HUES64 (cell line): ENCODE measurements at regions not wholly inside any gene's neighbourhood (a gene's known extent, or its start where the extent isn't known, plus 50 kb on each side); places are given as distances from the start of the nearest gene placed in this dataset.

Source experiments
- H3K27ac ChIP-seq: 2 replicates; pipeline ENCODE4 v1.7.0; 2013; ENCODE audit warnings: low read depth, low read length, inconsistent platforms
- H3K27me3 ChIP-seq: 2 replicates; pipeline ENCODE4 v1.6.1; 2013; ENCODE audit warnings: mild to moderate bottlenecking, low read length; ENCODE audit not compliant: insufficient read depth
- H3K36me3 ChIP-seq: 2 replicates; pipeline ENCODE4 v1.6.1; 2013; ENCODE audit warnings: mild to moderate bottlenecking, low read length; ENCODE audit not compliant: insufficient read depth
- H3K4me1 ChIP-seq: 2 replicates; pipeline ENCODE4 v1.6.1; 2013; ENCODE audit warnings: mild to moderate bottlenecking, low read length, moderate library complexity; ENCODE audit not compliant: insufficient read depth
- H3K4me3 ChIP-seq: 2 replicates; pipeline ENCODE4 v1.5.1; 2013; ENCODE audit warnings: mild to moderate bottlenecking, low read length, moderate library complexity
- H3K9ac ChIP-seq: 2 replicates; pipeline ENCODE4 v1.6.1; 2013; ENCODE audit warnings: mild to moderate bottlenecking, low read depth, low read length
- H3K9me3 ChIP-seq: 2 replicates; pipeline ENCODE4 v1.6.1; 2013; ENCODE audit warnings: low read depth, low read length; ENCODE audit not compliant: insufficient read depth
- WGBS: fragments of 150-250, 120-280 bp; methylation state at CpG from one replicate; pipeline ENCODE4 v1.1.7; 2013; ENCODE audit warnings: missing lambda C conversion rate; 5-methylcytosine and 5-hydroxymethylcytosine counted together

DNA sequence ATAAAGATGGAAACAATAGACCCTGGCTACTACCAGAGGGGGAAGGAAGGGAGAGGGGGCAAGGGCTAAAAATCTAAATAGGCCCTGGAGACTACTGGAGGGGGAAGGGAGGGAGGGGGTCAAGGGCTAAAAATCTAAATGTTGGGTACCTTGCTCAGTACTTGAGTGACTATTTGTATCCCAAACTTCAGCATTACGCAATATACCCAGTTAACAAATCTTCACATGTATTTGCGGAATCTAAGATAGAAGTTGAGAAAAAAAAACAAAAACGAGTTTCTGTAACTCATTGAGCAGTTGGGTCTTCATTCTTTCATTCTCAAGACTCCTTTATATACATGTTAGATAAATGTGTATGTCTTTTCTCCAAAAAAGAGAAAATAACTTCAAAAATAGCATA lies 537.4 kb downstream of the TAF11L14 start:
- Histone ChIP-seq H3K36me3 (no peaks in the 10 kb centered on the region), H3K27me3 (no peaks in the 10 kb centered on the region), H3K9me3 (peaks cover 17% of the 10 kb centered on the region), H3K4me1 (no peaks in the 10 kb centered on the region), H3K9ac (no peak overlapping the region), H3K27ac (no peak overlapping the region), H3K4me3 (no peak overlapping the region)
- WGBS: 93% methylated on average over 3 of the region's 3 CpGs

DNA sequence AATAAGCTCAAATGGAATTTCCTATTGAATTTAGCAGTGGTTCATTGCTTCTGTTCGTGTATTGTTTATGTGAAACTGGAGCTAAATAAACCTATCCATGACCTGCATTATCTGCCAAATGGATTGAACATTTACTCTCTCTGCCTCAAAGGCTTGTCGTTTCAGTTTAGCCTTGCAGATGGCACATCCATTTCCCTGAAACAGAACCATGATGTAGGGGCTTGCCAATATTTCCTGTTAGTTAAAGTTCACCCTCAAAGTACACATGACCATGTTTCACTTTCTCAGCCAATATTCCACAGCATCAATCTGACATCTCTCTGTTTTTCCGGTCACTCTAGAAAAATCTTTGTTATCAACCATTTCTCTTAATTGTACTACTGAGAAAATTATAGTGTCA lies 545.3 kb downstream of the TAF11L14 start:
- H3K4me3 ChIP-seq: no peak overlapping the region
- H3K36me3 ChIP-seq: no peaks in the 10 kb centered on the region
- no peaks in the 10 kb centered on the region for H3K4me1 ChIP-seq
- H3K27me3 ChIP-seq: no peaks in the 10 kb centered on the region
- H3K9me3 ChIP-seq: no peaks in the 10 kb centered on the region
- no peak overlapping the region for H3K9ac ChIP-seq
- 93% methylated on average over 3 of the region's 3 CpGs for WGBS
- no peak overlapping the region for H3K27ac ChIP-seq

DNA sequence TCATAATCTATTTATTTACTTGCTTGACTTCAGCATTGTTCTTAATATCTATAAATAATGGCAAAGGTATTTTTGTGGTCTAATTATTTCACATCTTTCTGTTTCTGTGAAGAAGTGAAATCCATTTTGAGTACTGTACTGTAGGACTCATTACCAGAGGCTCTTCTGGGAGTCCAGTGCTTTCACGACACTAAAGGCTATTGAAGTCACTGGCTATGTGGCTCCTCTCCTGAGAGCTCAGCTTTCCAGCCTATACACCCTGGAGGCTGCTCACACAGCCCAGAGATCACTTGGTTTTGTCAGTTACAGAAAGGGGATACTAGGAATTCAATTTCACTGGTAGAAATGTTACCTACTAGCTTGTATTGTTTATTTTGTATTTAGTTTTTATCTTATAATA lies 547.3 kb downstream of the TAF11L14 start:
- 0 out of 2 replicates have a peak, but pooled peaks cover 3% of the 10 kb centered on the region for H3K9me3 ChIP-seq
- H3K9ac ChIP-seq: no peak overlapping the region
- H3K27me3 ChIP-seq: no peaks in the 10 kb centered on the region
- no peaks in the 10 kb centered on the region for H3K4me1 ChIP-seq
- no peak overlapping the region for H3K27ac ChIP-seq
- H3K4me3 ChIP-seq: no peak overlapping the region
- no peaks in the 10 kb centered on the region for H3K36me3 ChIP-seq
- 77% methylated on average over 1 of the region's 1 CpG for WGBS

DNA sequence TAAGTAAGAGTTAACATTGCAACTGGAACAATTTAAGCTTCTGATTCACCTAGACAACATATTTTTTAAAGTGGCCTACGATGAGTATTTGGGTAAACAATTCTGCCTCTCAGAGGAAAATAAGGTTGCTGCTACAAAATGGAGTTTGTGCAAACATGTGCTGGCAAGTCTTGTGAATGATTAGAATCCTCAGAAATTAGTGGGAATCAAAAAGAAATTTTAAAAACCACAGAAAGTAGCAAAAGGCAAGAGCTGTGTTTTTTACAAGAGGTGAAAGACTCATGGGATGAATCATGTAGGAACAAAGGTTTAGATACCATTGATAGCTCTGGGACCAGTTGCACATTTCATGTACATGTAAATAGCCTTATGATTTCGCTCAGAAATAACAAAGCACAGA lies 561.6 kb downstream of the TAF11L14 start:
- Histone ChIP-seq H3K4me3 (no peak overlapping the region), H3K27ac (no peak overlapping the region), H3K36me3 (no peaks in the 10 kb centered on the region), H3K9me3 (peaks cover 21% of the 10 kb centered on the region), H3K9ac (no peak overlapping the region), H3K27me3 (no peaks in the 10 kb centered on the region), H3K4me1 (no peaks in the 10 kb centered on the region; the same call in 1 of the 2 replicates)
- 94% methylated on average over 2 of the region's 2 CpGs for WGBS

DNA sequence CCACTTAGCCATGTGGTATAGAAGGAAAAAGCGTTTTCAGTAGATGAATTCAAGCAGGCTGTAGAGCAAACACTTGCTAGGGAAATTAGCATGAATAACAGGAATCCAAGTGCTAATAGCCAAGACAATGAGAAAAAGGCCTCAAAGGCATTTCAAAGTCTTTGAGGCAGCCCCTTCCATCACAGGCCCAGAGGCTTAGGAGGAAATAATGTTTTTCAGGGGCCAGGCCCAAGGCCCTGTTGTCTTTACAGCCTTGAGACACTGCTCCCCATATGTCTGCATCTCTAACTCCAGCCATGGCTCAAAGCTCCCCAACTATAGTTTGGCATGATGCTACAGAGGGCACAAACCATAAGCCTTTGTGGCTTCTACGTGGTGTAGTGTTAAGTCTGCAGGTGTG lies 563.5 kb downstream of the TAF11L14 start:
- no peaks in the 10 kb centered on the region; the same call in 1 of the 2 replicates for H3K4me1 ChIP-seq
- H3K27me3 ChIP-seq: no peaks in the 10 kb centered on the region
- no peak overlapping the region for H3K27ac ChIP-seq
- H3K4me3 ChIP-seq: no peak overlapping the region
- WGBS: 83% methylated on average over 2 of the region's 2 CpGs
- H3K36me3 ChIP-seq: no peaks in the 10 kb centered on the region
- H3K9me3 ChIP-seq: peaks cover 21% of the 10 kb centered on the region
- no peak overlapping the region for H3K9ac ChIP-seq

DNA sequence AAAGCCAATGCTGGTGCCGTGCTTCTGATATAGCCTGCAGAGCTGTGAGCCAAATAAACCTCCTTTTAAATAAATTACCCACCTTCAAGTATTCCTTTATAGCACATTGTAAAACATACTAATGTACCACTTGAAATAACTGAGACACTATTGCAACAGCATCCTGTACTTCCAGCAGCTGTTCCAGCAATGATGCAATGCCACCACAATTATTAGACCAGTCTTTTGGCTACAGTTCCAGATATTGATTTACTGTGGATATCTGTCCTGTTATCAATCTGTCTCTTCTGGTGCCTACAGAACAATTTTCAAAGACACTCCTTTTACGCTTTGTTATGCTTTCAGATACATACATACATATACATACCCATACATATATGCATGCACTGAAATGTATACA lies 567.9 kb downstream of the TAF11L14 start:
- Histone ChIP-seq H3K4me3 (no peak overlapping the region), H3K4me1 (no peaks in the 10 kb centered on the region; the same call in 1 of the 2 replicates), H3K27me3 (no peaks in the 10 kb centered on the region), H3K27ac (no peak overlapping the region), H3K36me3 (no peaks in the 10 kb centered on the region), H3K9me3 (peaks cover 15% of the 10 kb centered on the region), H3K9ac (no peak overlapping the region)
- WGBS: 99% methylated on average over 2 of the region's 2 CpGs

DNA sequence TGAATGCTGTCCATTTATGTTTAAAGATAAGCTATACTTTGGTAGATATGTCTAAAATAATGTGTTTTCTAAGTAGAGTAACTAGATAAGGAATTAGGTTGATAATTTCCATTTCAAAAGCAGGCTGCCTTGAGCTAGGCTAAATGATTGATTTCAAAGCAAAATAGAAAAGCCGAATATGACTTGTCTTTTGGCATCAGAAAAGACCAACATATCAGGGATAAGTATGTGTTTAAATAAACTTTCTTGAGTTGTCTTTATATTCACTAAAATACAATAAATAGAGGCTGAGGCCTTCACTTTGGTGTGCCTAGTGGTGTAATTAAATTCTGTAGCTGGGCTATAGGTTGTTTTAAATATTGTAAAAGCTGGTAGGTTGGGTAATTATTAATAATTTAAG lies 569.0 kb downstream of the TAF11L14 start:
- Histone ChIP-seq H3K27ac (no peak overlapping the region), H3K9ac (no peak overlapping the region), H3K36me3 (no peaks in the 10 kb centered on the region), H3K27me3 (no peaks in the 10 kb centered on the region), H3K9me3 (peaks cover 4% of the 10 kb centered on the region; the same call in 1 of the 2 replicates), H3K4me1 (no peaks in the 10 kb centered on the region; the same call in 1 of the 2 replicates), H3K4me3 (no peak overlapping the region)
- 92% methylated on average over 1 of the region's 1 CpG for WGBS

DNA sequence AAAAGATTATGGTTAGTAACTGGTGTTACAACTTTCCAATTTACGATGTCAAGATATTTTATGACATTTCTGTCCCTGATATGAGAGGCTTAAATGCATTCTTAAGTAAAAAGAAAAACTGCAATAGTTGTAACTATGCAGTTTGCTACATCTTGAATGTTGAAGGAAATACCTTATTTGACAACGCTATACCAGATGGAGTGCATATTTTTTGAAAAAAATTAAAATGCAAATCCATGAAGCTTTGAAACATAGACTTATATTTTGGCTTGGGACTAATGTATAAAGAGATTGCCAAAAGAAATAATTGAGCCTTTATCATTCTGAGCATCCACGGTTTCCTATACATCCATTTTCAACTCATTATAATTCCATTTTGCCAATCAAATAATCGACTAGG lies 579.4 kb downstream of the TAF11L14 start:
- H3K27me3 ChIP-seq: no peaks in the 10 kb centered on the region
- no peaks in the 10 kb centered on the region for H3K4me1 ChIP-seq
- H3K9me3 ChIP-seq: no peaks in the 10 kb centered on the region
- H3K9ac ChIP-seq: no peak overlapping the region
- WGBS: 93% methylated on average over 4 of the region's 4 CpGs
- no peak overlapping the region for H3K4me3 ChIP-seq
- H3K36me3 ChIP-seq: no peaks in the 10 kb centered on the region
- H3K27ac ChIP-seq: no peak overlapping the region

DNA sequence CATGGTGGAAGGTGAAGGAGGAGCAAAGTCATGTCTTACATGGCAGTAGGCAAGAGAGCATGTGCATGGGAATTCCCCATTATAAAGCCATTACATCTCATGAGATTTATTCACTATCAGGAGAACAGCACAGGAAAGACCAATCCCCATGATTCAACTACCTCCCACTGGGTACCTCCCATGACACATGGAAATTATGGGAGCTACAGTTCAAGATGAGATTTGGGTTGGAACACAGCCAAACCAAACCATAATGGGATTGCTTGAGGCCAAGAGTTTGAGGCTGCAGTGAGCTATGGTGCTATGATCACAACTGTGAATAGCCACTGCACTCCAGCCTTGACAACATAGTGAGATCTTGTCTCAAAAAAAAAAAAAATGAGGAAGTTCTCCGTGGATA lies 581.8 kb downstream of the TAF11L14 start:
- H3K9ac ChIP-seq: no peak overlapping the region
- no peak overlapping the region for H3K4me3 ChIP-seq
- no peak overlapping the region for H3K27ac ChIP-seq
- WGBS: 78% methylated on average over 1 of the region's 1 CpG
- no peaks in the 10 kb centered on the region for H3K27me3 ChIP-seq
- no peaks in the 10 kb centered on the region for H3K4me1 ChIP-seq
- H3K36me3 ChIP-seq: no peaks in the 10 kb centered on the region
- H3K9me3 ChIP-seq: no peaks in the 10 kb centered on the region; the same call in 1 of the 2 replicates

DNA sequence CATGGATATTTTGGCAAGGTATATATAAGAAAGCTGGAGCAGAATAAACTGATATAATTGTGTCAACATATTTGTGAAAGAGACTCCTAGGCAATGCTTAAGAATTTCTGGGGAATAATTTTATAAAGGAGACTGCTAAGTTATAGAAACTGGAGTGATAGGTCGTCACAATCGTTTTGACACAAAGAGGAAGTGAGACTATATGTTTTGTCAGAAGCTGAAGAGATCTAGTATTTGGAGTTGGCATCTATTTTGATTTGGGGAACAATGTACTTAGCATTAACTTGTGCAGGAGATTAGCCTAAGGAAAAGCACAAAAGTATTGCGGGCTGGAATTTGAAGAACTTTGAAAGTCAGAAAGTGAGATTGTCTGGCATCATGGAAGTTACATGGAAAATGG lies 582.5 kb downstream of the TAF11L14 start:
- Histone ChIP-seq H3K27me3 (no peaks in the 10 kb centered on the region), H3K4me3 (no peak overlapping the region), H3K36me3 (no peaks in the 10 kb centered on the region), H3K4me1 (no peaks in the 10 kb centered on the region), H3K9me3 (no peaks in the 10 kb centered on the region; the same call in 1 of the 2 replicates), H3K27ac (no peak overlapping the region), H3K9ac (no peak overlapping the region)
- 92% methylated on average over 3 of the region's 3 CpGs for WGBS

DNA sequence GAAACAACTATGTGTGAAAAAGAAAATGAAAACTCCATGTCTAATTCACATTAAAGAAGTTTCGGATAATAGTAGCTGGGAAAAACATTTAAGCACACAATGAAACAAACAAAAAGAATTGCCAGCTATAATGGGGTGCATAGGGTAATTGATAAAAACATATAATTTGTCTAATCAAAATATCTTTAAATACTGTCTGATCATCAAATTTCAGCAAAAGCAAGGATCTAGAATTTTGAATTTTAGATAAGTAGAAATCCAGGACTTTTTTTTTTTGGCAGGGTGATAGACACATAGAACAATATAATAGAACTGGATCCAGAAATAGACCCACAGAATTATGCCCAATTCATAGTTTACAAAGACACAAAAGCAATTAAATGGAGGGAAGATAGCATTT lies 585.0 kb downstream of the TAF11L14 start:
- Histone ChIP-seq H3K27me3 (no peaks in the 10 kb centered on the region), H3K9ac (no peak overlapping the region), H3K27ac (no peak overlapping the region), H3K9me3 (no peaks in the 10 kb centered on the region; the same call in 1 of the 2 replicates), H3K4me3 (no peak overlapping the region), H3K4me1 (no peaks in the 10 kb centered on the region), H3K36me3 (no peaks in the 10 kb centered on the region)
- no CpG with 5 or more reads among the region's 1 CpG for WGBS

DNA sequence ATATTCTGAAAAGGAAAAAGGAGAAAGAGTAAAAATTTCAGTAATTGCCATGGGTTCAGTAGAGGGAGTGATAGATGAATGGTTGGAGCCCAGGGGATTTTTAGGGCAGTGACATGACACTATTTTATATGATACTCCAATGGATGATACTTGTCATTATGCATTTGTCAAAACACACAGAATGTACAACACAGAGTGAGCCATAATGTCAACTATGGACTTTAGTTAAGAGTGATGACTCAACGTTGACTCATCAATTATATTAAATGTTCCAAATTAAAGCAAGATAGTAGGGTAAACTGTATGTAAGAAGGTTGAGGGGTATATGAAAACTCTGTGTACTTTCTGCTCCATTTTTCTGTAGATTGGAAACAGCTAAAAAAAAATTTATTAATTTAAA lies 586.4 kb downstream of the TAF11L14 start:
- Histone ChIP-seq H3K9ac (no peak overlapping the region), H3K4me1 (no peaks in the 10 kb centered on the region), H3K9me3 (no peaks in the 10 kb centered on the region; the same call in 1 of the 2 replicates), H3K27me3 (no peaks in the 10 kb centered on the region), H3K36me3 (no peaks in the 10 kb centered on the region), H3K27ac (no peak overlapping the region), H3K4me3 (no peak overlapping the region)
- no CpG with 5 or more reads among the region's 1 CpG for WGBS
